Stimulated activated naive B cell treated with anti-CD40 and anti-IgM and Interleukin-4, amounts not matched to agents 10 μg/mL and 1 μg/mL and 100 μg/mL, for 72 hours (primary cell): ENCODE measurements at regions not wholly inside any gene's neighbourhood (a gene's known extent, or its start where the extent isn't known, plus 50 kb on each side); places are given as distances from the start of the nearest gene placed in this dataset.
"Not testable (repeated sequence)": the region's sequence is repeated elsewhere in the genome, so short reads cannot be mapped to it uniquely, and the experiment has no call there.

ENCODE experiments used
- ATAC-seq, 2 donors: fragments of 150-1000 bp; cut with Tn5 transposase; replicated peaks; 2 replicates each; pipeline ENCODE4 v1.10.0; 2021; ENCODE audit warnings: moderate library complexity in 1 of 2
- DNase-seq: peaks from one replicate; pipeline ENCODE4 v3.0.0; 2021
- H3K27ac Mint-ChIP-seq: one replicate; pipeline ENCODE4 v1.8.0; 2022; ENCODE audit warnings: mild to moderate bottlenecking, mixed read lengths
- H3K27me3 Mint-ChIP-seq, 2 donors: one replicate each; pipeline ENCODE4 v1.8.0; 2022; ENCODE audit warnings: mixed read lengths in 2 of 2
- H3K36me3 Mint-ChIP-seq, 2 donors: one replicate each; pipeline ENCODE4 v1.8.0; 2022; ENCODE audit warnings: mixed read lengths in 2 of 2, mild to moderate bottlenecking in 1 of 2
- H3K4me1 Mint-ChIP-seq, 2 donors: one replicate each; pipeline ENCODE4 v1.8.0; 2022; ENCODE audit warnings: mixed read lengths in 2 of 2, mild to moderate bottlenecking in 1 of 2
- H3K4me3 Mint-ChIP-seq, 2 donors: one replicate each; pipeline ENCODE4 v1.8.0; 2022; ENCODE audit warnings: mild to moderate bottlenecking in 2 of 2, mixed read lengths in 2 of 2, moderate library complexity in 1 of 2
- H3K9me3 Mint-ChIP-seq, 2 donors: one replicate each; pipeline ENCODE4 v1.8.0; 2022; ENCODE audit warnings: mixed read lengths in 2 of 2, mild to moderate bottlenecking in 1 of 2

DNA sequence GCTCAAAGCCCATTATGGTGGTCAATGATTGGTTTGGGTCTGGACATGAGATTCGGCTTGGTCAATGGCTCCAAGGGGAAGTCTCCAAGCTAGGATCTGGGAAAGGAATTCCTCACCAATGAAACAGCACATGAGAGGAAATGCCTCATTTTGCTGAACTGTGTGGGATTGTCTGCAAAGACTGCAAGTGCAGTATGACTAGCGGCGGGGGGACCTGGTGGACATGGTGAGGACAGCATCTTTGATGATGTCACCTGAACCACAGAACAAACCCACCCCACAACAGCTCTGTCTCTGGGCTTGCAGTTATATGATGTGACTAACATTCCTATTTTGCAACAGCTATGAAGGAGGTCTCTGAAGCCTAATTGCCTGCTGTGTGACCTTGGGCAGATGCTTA is 50.6 kb upstream of the NKD1 start:
- Mint-ChIP-seq H3K36me3 (no peaks in the 10 kb centered on the region), H3K4me1 (no peaks in the 10 kb centered on the region), H3K9me3 (peaks cover 0 to 3% of the 10 kb centered on the region in 2 donors), H3K27ac (no peak overlapping the region), H3K4me3 (no peak overlapping the region), H3K27me3 (peaks cover 15 to 22% of the 10 kb centered on the region in 2 donors)
- ATAC-seq (no peak), DNase-seq (no peak)

DNA sequence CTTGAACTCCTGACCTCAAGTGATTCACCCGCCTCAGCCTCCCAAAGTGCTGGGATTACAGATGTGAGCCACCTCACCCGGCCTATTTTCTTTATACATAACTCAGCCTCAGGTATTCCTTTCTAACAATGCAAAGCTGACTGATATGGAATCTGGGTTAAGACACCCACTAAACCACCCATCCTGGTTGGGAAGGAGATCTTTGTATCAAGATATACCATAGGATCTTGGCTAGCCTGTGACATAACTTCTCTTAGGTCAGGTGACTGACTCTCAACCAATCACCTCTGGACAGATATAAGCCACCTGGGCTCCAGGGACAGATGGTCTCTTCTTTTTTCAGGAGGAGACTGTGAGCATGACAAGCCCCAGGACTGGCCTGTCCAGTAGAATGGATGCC is 51.2 kb upstream of the NKD1 start:
- H3K27me3 Mint-ChIP-seq: peaks cover 14 to 16% of the 10 kb centered on the region in 2 donors
- ATAC-seq (no peak), DNase-seq (no peak)
- peaks cover 0 to 1% of the 10 kb centered on the region in 2 donors for H3K9me3 Mint-ChIP-seq
- no peak overlapping the region for H3K4me3 Mint-ChIP-seq
- H3K4me1 Mint-ChIP-seq: no peaks in the 10 kb centered on the region
- no peaks in the 10 kb centered on the region for H3K36me3 Mint-ChIP-seq
- no peak overlapping the region for H3K27ac Mint-ChIP-seq

DNA sequence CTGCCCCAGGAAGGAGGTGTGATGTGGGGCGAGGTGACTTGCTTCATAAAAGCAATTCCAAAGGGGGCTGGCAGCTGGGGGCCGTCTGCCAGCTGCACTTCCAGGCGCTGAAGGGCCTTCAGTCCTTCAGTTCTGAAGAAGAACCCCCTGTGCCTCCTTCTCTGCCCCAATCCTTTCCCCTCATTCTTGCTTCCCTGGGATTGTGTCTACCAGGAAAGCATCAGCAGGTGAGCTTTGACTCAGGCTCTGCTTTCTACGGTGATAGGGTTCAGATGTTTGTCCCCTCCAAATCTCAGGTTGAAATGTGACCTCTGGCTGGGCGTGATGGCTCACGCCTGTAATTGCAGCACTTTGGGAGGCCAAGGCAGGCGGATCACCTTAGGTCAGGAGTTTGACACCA is 52.5 kb upstream of the NKD1 start:
- H3K4me3 Mint-ChIP-seq: no peak overlapping the region
- H3K27ac Mint-ChIP-seq: no peak overlapping the region
- DNase-seq (no peak), ATAC-seq (no peak)
- peaks cover 14 to 17% of the 10 kb centered on the region in 2 donors for H3K27me3 Mint-ChIP-seq
- H3K4me1 Mint-ChIP-seq: no peaks in the 10 kb centered on the region
- peaks cover 0 to 1% of the 10 kb centered on the region in 2 donors for H3K36me3 Mint-ChIP-seq
- H3K9me3 Mint-ChIP-seq: no peaks in the 10 kb centered on the region

DNA sequence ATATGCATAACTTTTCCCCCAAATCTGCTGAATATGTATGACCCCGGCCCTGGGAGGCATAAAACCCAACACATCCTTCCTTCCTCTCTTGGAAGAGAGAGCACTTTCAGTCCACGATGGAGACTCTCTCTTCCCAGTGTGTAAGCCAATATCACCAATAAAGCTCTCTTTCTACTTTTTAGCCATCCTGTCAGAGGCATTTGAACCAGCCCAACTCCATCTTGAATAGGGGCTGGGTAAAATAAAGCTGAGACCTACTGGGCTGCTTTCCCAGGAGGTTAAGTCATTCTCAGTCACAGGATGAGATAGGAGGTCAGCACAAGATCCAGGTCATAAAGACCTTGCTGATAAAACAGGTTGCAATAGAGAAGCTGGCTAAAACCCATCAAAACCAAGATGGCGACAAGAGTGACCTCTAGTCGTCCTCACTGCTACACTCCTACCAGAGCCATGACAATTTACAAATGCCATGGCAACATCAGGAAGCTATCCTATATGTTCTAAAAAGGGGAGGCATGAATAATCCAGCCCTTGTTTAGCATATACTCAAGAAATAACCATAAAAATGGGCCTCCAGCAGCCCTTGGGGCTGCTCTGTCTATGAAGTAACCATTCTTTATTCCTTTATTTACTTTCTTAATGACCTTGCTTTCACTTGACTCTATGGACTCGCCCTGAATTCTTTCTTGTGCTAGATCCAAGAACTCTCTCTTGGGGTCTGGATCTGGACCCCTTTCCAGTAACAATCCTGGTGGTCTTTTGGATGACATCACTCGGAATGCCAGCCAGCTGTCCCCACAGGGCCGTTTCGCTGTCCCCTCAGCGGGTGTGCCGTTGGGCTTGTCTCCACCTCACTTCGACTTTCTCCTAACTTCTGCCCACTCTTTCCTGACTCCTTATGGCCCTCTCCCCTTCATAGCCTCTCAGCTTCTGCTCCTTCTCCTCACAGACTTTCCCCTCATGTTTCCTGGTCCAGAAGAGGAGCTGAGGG is 53.4 kb upstream of the NKD1 start:
- Mint-ChIP-seq H3K4me1 (no peaks in the 10 kb centered on the region), H3K4me3 (no peak overlapping the region), H3K9me3 (no peaks in the 10 kb centered on the region), H3K27ac (no peak overlapping the region), H3K36me3 (peaks cover 0 to 1% of the 10 kb centered on the region in 2 donors), H3K27me3 (peaks cover 14 to 21% of the 10 kb centered on the region in 2 donors)
- DNase-seq (no peak), ATAC-seq (no peak)

DNA sequence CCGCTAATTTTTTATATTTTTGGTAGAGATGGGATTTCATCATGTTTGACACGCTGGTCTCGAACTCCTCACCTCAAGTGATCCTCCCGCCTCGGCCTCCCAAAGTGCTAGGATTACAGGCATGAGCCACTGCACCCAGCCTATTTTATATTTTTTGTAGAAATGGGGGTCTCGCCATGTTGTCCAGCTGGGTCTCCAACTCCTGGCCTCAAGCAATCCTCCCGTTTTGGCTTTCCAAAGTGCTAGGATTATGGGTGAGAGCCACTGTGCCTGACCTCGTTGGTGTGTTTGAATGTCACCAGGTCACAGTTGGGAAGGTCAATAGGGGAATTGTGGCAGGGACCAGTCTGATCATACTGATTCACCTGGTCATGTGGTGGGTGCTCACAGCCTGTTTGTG is 56.7 kb upstream of the NKD1 start:
- ATAC-seq: no peak
- Mint-ChIP-seq H3K4me3 (no peak overlapping the region), H3K27ac (no peak overlapping the region)

DNA sequence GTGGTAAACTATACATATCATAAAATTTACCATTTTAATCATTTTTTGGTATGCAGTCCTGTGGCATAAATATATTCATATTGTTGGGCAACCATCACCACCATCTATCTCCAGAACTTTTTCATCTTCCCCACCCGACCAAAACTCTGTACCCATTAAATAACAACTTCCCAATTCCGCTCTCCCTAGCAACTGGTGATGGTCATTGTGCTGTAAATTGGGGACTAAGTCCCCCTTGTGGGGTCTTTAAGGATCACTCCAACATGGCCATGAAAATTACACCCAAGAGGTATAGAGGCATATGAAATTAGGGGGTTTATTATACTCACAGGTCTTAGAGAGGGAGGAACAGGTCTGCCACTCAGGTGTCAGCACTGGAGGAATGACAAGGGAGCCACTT is 57.4 kb upstream of the NKD1 start:
- Mint-ChIP-seq H3K4me3 (no peak overlapping the region), H3K27me3 (peaks cover 14 to 27% of the 10 kb centered on the region in 2 donors), H3K9me3 (peaks cover 3 to 4% of the 10 kb centered on the region in 2 donors), H3K4me1 (no peaks in the 10 kb centered on the region), H3K27ac (no peak overlapping the region), H3K36me3 (peaks cover 0 to 1% of the 10 kb centered on the region in 2 donors)
- DNase-seq (no peak), ATAC-seq (no peak)

More for the DNA sequence above, 56.7 kb upstream of the NKD1 start:
- no peak for DNase-seq
- H3K9me3 Mint-ChIP-seq: peaks cover 0 to 3% of the 10 kb centered on the region in 2 donors
- peaks cover 0 to 1% of the 10 kb centered on the region in 2 donors for H3K36me3 Mint-ChIP-seq
- H3K4me1 Mint-ChIP-seq: no peaks in the 10 kb centered on the region
- peaks cover 14 to 27% of the 10 kb centered on the region in 2 donors for H3K27me3 Mint-ChIP-seq

DNA sequence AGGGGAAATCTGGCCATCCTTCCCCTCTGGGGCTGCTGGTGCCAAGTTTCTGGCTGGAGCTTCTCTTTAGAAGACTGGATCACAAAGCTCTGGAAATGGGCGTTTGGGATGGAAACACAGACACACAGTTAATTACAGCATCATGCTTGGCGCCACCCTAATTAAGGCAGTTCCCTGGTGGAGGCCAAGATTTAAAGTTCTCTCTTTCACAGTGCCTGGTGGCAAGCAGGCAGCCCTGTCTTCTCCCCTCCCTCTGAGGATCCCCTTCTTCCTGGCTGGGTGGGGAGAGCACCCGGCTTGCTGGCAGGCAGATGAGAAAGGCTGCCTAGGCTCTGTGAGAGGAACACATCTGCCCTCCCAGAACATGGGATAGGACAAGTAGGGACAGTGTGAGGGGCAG is 59.0 kb upstream of the NKD1 start:
- Mint-ChIP-seq H3K4me1 (no peaks in the 10 kb centered on the region), H3K27ac (no peak overlapping the region), H3K36me3 (peaks cover 0 to 1% of the 10 kb centered on the region in 2 donors), H3K4me3 (no peak overlapping the region), H3K27me3 (peaks cover 7 to 22% of the 10 kb centered on the region in 2 donors), H3K9me3 (peaks cover 3 to 10% of the 10 kb centered on the region in 2 donors)
- no peak for DNase-seq
- no peak for ATAC-seq

DNA sequence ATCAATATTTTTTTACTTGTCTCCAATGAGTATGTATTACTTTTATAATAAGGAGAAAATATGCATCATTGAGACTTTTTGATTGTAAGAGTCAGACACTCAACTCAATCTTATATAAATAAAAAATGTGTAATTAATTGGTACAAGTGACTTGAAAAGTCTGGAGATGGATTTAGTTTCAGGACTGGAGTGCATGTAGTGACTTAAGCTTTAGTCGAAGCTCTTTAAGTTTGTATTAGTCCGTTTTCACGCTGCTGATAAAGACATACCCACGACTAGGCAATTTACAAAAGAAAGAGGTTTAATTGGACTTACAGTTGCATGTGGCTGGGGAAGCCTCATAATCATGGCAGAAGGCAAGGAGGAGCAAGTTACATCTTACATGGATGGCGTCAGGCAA is 60.7 kb upstream of the NKD1 start:
- no peaks in the 10 kb centered on the region for H3K4me1 Mint-ChIP-seq
- peaks cover 15 to 32% of the 10 kb centered on the region in 2 donors for H3K27me3 Mint-ChIP-seq
- DNase-seq (no peak), ATAC-seq (no peak)
- H3K4me3 Mint-ChIP-seq: no peak overlapping the region
- no peak overlapping the region for H3K27ac Mint-ChIP-seq
- peaks cover 0 to 1% of the 10 kb centered on the region in 2 donors for H3K36me3 Mint-ChIP-seq
- H3K9me3 Mint-ChIP-seq: peaks cover 3 to 13% of the 10 kb centered on the region in 2 donors

DNA sequence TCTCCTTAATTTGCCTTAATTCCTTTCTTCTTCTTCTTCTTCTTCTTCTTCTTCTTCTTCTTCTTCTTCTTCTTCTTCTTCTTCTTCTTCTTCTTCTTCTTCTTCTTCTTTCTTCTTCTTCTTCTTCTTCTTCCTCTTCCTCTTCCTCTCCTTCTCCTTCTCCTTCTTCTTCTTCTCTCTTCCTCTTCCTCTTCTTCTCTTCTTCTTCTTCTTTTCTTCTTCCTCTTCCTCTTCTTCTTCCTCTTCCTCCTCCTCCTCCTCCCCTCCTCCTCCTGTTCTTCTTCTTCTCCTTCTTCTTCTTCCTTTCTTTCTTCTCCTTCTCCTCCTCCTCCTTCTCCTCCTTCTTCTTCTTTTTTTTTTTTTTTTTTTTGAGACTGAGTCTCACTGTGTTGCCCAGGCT is 62.0 kb upstream of the NKD1 start:
- H3K4me1 Mint-ChIP-seq, DNase-seq, H3K36me3 Mint-ChIP-seq, ATAC-seq, H3K27ac Mint-ChIP-seq, H3K4me3 Mint-ChIP-seq: not testable (repeated sequence)
- H3K9me3 Mint-ChIP-seq: peaks cover 3 to 13% of the 10 kb centered on the region in 2 donors
- H3K27me3 Mint-ChIP-seq: peaks cover 22 to 36% of the 10 kb centered on the region in 2 donors

DNA sequence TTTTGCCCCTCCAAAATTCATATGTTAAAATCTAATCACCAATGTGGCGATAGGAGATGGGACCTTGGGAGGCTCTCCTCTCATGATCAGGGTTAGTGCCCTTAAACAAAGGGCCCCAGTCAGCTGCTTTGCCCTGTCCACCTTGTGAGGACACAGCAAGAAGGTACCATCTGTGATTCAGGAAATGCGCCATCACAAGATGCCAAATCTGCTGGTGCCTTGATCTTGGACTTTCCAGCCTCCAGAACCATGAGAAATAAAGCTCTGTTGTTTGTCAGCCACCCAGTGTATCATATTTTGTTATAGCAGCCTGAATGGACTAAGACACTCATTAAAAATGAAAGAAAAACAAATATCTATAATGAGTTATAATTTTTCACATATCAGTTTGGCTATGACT is 63.0 kb upstream of the NKD1 start:
- Mint-ChIP-seq H3K27me3 (peaks cover 21 to 35% of the 10 kb centered on the region in 2 donors), H3K4me3 (no peak overlapping the region), H3K36me3 (no peaks in the 10 kb centered on the region), H3K4me1 (no peaks in the 10 kb centered on the region), H3K9me3 (peaks cover 3 to 13% of the 10 kb centered on the region in 2 donors), H3K27ac (no peak overlapping the region)
- DNase-seq (no peak), ATAC-seq (no peak)

DNA sequence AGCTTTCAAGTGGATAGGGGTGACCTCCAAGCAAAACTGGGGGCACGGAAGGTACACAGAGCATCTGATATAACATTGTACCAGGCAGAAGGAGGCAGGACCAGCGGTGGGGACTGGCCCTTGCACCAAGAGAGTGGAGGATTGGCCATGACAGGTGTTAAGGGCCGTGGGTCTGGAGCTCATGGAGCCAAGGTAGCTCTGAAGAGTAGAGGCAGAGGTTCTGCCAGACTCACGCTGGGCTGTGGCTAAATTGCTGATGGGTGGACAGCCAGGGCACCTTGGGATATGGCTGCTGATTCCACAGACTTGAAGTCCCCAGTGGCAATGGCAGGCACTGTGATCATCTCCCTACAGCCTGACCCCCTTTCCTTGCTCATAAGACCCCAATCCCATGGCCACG is 65.9 kb upstream of the NKD1 start:
- Mint-ChIP-seq H3K4me3 (no peak overlapping the region), H3K4me1 (no peaks in the 10 kb centered on the region), H3K27ac (no peak overlapping the region), H3K36me3 (no peaks in the 10 kb centered on the region), H3K27me3 (peaks cover 33 to 39% of the 10 kb centered on the region in 2 donors), H3K9me3 (peaks cover 0 to 13% of the 10 kb centered on the region in 2 donors)
- ATAC-seq (no peak), DNase-seq (no peak)

DNA sequence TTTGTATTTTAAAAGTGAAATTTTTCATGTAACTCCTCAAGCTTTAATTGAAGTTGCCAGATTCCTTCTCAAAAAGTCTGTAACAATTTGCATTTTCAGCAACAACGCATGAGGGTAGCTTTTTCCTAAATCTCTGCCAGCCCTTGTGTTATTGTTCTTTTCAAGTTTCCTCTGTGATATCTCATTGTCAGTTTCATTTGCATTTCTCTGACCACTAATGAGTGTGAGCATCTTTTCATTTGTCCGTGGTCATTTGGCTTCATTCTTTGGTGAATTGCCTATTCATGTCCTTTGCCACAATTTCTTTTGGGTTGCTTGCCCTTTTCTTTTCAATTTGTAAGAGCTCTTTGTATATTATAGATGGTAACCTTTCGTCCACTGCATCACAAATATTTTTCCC is 68.0 kb upstream of the NKD1 start:
- Mint-ChIP-seq H3K27me3 (peaks cover 44 to 51% of the 10 kb centered on the region in 2 donors), H3K4me1 (no peaks in the 10 kb centered on the region), H3K9me3 (peaks cover 0 to 9% of the 10 kb centered on the region in 2 donors), H3K27ac (no peak overlapping the region), H3K4me3 (no peak overlapping the region), H3K36me3 (no peaks in the 10 kb centered on the region)
- ATAC-seq (no peak), DNase-seq (no peak)

DNA sequence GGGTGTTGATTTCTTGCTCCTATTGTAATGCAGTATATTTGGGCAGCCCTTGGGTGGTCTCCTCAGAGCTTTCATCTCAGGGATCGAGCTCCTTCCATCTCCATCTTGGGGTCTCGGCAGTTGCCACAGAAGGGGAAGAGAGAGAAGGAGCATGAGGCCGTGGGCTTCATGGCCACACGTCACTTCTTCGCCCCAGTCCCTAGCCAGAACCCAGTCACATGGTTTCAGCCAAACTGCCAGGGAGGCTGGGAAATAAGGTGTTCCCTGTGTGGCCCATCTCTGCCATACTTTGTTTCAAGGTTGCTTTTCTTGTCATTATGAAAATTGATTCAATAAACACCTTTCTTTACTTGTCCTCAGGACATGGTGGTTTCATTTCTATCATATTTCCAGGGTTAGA is 68.4 kb upstream of the NKD1 start:
- Mint-ChIP-seq H3K4me3 (no peak overlapping the region), H3K27ac (no peak overlapping the region), H3K4me1 (no peaks in the 10 kb centered on the region), H3K9me3 (peaks cover 0 to 7% of the 10 kb centered on the region in 2 donors), H3K36me3 (no peaks in the 10 kb centered on the region), H3K27me3 (peaks cover 44 to 51% of the 10 kb centered on the region in 2 donors)
- DNase-seq (no peak), ATAC-seq (no peak)

DNA sequence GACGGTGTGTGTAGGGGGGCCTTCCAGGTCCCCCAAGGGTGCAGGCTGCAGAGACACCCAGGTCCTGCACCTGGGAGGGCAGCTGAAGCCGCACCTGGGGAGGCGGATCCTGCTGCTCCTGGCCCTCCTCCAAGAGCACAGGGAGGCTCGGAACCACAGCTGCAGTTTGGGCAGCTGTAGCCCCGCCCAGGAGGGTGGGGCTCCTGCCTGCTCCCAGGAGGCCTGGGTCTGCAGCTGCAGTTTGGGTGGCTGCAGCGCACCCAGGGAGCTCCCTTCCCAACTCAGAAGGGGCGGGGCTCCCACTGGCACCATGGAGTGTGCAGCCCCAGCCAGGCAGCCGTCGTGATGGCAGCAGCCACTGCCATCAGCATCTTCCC is 69.4 kb upstream of the NKD1 start:
- Mint-ChIP-seq H3K4me3 (no peak overlapping the region), H3K4me1 (no peaks in the 10 kb centered on the region), H3K27ac (no peak overlapping the region), H3K36me3 (no peaks in the 10 kb centered on the region), H3K27me3 (peaks cover 38 to 48% of the 10 kb centered on the region in 2 donors), H3K9me3 (no peaks in the 10 kb centered on the region)
- no peak for ATAC-seq
- no peak for DNase-seq
